ENCODE measurements at regions not wholly inside any gene's neighbourhood (a gene's known extent, or its start where the extent isn't known, plus 50 kb on each side); places are given as distances from the start of the nearest gene placed in this dataset.
"Not testable (repeated sequence)": the region's sequence is repeated elsewhere in the genome, so short reads cannot be mapped to it uniquely, and the experiment has no call there.

GRCh38 chr4:36590343-36590742, 308.9 kb downstream of the DTHD1 start:
- no peak for DNase-seq (ENCODE audit: low spot score)

DNA sequence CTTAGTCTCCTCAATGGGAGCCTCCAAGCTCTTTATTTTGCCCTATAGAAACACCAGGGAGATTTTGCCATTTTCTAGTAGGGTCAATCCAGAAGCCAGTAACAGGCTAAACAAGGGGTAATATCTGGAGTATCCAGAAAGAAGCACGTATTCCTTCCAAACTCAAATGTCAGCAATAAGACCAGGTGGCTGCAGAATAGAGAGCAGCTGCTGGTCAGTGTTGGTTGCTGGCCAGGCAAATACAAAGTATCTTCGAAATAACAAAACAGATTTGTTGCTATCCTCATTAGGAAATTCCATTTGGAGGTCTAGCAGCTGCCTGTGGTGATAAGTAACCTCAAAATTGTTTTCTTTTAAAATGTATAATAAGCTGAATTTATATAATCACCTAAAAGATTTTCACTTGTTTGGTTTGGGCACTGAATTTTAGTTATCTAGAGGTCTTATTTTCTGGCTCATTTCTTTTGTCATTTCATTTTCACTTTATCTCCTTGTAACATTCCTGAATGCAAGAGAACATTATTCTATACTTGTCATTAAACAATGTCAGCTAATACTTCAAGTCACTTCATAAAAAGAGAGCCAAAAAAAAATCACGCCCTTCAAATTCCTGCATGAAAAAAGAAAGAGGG, 320.6 kb downstream of the DTHD1 start:
- no peak for DNase-seq (ENCODE audit: low spot score)

DNA sequence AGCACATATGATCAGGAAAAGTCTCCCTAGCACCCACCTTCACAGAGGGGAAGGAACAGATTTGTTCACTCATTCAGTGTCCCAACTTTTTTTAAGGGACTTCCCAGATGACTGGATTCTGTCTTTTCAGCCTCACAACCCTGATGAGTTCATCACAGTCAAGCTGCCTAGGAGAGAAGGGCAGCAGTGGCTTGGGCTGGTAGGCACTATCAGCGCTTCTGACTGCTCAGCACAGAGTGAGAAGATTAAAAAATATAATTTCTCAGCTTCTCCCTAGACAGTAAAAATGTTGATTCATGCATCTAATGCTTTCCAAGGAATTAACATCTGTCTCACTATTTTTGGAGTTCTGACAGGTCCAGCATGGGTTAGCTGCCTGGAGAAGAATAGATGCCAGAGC, 328.2 kb downstream of the DTHD1 start:
- DNase-seq (ENCODE audit: low spot score): no peak

GRCh38 chr4:36610628-36611027, 329.2 kb downstream of the DTHD1 start:
- no peak for DNase-seq (ENCODE audit: low spot score)

DNA sequence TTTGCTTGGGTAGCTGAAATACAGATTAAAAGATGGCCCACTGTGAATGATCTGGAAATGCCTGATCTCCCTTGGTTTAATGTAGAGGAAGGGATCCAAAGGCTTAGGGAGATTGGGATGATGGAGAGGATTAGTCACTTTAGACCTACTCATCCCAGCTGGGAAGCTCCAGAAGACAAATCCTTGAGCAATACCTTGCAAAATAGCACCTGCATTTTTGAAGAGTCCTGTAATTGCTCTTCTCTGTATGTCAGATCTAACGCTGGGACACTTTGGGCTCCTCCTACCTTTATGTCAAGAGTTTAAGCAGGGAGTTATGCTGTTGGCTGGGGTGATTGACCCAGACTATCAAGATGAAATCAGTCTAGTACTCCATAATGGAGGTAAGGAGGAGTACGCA, 331.7 kb downstream of the DTHD1 start:
- not testable (repeated sequence) for DNase-seq (ENCODE audit: low spot score)

DNA sequence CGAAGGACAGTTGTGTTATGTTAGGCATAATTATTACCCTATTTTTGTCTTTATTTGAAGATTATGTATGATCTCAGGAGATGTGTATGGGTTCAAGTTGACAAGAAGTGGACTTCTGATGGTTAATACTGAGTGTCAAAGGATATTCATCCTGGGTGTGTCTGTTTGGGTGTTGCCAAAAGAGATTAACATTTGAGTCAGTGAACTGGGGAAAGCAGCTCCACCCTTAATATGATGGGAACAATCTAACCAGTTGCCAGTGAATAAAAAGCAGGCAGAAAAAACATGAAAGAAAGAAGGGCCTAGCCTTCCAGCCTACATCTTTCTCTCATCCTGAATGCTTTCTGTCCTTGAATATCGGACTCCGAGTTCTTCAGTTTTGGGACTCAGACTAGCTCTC, 332.6 kb downstream of the DTHD1 start:
- no peak for DNase-seq (ENCODE audit: low spot score)

- DNase-seq (ENCODE audit: low spot score): no peak
Observed at GRCh38 chr4:36618102-36618501, 336.7 kb downstream of the DTHD1 start.

DNA sequence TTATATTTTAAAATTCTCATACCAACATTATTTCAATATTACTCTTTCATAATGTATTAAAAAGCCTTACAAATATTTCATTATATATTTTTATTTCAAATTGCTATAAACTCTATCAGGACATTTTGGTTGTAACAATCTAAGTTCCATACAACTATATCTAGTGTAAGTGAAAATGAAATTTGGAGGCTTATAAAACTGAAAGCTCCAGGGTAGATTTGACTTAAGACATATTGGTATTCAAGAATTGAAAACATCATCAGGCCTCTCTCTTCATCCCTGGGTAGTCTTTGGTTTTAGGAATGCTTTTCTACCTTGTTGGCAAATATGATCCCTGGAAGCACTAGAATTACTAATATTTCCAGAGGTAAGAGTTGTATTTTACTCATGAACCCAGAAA, 342.6 kb downstream of the DTHD1 start:
- DNase-seq (ENCODE audit: low spot score): no peak

- DNase-seq (ENCODE audit: low spot score): no peak
Observed at GRCh38 chr4:36638273-36638811, 356.9 kb downstream of the DTHD1 start.

GRCh38 chr4:36640876-36641275, 359.5 kb downstream of the DTHD1 start:
- DNase-seq (ENCODE audit: low spot score): no peak

- DNase-seq (ENCODE audit: low spot score): no peak
Observed at GRCh38 chr4:36651253-36651652, 369.8 kb downstream of the DTHD1 start.

DNA sequence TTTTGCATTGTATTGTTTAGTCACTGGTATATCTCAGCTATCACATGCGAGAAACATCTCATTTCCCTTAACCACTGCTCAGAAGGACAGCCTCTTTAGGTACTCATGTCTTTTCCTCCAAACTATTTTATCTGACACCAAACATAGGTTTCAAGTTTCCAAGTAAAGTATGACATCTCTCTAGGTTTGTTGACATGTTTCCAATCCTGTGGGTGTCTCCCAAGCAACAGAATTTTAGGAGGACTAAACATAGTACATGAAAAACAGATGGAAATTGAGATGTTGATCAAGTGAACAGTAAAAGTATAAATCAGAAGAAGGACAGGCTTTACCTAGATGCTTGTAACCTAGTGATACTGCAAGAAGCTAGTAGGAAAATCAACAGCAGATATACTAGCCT, 371.4 kb downstream of the DTHD1 start:
- no peak for DNase-seq (ENCODE audit: low spot score)

DNA sequence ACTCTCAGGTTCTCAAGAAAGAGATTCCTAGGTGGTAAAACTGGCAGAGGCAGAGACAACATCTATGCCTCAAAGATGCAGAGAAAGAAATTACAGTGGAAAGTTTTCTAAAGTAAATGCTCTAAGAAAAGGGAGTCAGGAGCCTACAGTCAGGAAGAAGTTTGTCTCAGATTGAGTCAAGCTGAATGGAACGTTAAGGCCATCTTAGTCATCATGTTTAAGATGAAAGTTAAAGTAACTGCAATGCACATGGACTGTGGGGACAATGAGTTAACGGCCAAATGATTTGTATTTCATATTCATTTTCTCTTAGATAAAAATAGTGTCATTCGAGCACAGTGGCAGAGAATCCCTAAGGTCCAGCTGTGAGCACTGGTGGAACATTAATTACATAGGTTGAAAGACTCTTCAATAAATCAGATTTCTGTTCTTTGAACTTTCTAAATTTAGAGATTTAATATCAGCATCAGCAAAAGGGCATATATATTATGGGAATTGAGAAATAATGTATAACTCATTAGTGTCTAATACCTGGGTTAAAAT, 384.6 kb downstream of the DTHD1 start:
- DNase-seq (ENCODE audit: low spot score): no peak

DNA sequence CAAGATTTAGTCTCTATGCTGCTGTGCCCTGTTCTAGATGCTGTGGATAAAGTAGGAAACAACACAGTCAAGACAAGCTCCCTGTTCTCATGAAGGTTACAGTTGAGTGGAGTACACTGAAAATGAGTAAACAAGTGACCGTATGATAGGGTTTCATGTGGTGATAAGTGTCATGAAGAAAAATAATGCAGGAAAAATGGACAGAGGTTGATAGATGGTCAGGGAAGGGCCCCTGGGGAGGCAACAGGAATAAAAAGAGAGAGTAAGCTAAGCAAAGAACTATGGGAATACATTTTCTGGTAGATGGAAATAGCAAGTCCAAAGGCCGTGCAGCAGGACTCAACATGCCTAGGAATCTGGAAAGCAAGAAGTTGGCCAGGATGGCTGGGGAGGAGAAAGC, 394.0 kb downstream of the DTHD1 start:
- DNase-seq (ENCODE audit: low spot score): no peak

- no peak for DNase-seq (ENCODE audit: low spot score)
Observed at GRCh38 chr4:36676139-36677050, 395.0 kb downstream of the DTHD1 start.

- DNase-seq (ENCODE audit: low spot score): no peak
Observed at GRCh38 chr4:36677112-36677511, 395.7 kb downstream of the DTHD1 start.

GRCh38 chr4:36677874-36678273, 396.5 kb downstream of the DTHD1 start:
- DNase-seq (ENCODE audit: low spot score): no peak

DNA sequence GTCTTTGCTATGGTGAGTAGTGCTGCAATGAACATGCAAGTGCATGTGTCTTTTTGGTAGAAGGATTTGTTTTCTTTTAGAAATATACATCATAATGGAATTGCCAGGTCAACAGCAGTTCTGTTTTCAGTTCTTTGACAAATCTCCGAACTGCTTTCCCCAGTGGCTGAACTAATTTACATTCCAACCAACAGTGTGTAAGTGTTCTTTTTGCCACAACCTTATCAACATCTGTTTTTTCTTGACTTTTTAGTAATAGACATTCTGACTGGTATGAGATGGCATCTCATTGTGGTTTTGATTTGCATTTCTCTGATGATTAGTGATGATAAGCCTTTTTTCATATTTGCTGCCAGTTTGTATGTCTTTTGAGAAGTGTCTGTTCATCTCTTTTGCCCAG, 406.3 kb downstream of the DTHD1 start:
- DNase-seq (ENCODE audit: low spot score): no peak

DNA sequence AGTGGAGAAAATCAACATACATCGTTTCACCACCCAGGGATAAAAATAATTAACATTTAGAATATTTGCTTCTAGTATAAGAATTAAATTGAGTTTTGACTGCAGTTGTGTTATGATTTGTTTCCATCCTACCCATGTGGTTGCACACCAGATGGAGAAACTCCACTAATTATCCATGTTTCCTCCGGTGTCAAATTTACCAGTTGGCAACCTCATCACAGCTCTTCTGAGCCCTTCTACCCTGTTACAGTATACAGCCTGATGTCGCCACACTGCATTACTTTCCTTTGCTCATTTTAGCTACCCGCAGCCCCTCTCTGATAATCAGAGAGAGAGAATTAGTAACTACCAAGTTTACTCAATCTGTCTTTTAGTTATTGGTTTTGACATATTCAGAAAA, 411.2 kb downstream of the DTHD1 start:
- DNase-seq (ENCODE audit: low spot score): no peak

- DNase-seq (ENCODE audit: low spot score): no peak
Observed at GRCh38 chr4:36702245-36702644, 420.8 kb downstream of the DTHD1 start.

GRCh38 chr4:36704289-36704688, 422.9 kb downstream of the DTHD1 start:
- DNase-seq (ENCODE audit: low spot score): no peak

- DNase-seq (ENCODE audit: low spot score): no peak
Observed at GRCh38 chr4:36709991-36710390, 428.6 kb downstream of the DTHD1 start.

DNA sequence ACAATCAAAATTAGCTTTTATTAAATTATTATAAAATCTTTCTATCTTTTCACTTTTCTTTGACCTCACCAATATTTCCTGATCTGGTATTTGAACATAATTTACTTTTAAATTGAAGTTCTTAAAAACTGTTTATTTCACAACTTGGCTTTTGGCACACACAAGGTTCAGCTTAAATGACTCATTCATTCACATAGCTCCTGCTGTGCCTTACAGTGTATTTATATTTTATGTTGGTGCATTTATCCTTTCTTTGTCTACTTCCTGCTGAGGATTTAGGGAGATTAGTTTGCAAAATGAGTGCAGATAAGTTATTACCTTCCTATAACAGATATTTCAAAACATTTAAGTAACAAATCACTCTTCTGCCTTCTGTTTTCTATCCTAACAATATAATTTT, 430.6 kb downstream of the DTHD1 start:
- no peak for DNase-seq (ENCODE audit: low spot score)

Data from germinal center (tissue), 1 donor.